ENCODE measurements at regions not wholly inside any gene's neighbourhood (a gene's known extent, or its start where the extent isn't known, plus 50 kb on each side); places are given as distances from the start of the nearest gene placed in this dataset.
A peak's percentile ranks its signal among the peaks of the same experiment; 100 is the strongest.

DNA sequence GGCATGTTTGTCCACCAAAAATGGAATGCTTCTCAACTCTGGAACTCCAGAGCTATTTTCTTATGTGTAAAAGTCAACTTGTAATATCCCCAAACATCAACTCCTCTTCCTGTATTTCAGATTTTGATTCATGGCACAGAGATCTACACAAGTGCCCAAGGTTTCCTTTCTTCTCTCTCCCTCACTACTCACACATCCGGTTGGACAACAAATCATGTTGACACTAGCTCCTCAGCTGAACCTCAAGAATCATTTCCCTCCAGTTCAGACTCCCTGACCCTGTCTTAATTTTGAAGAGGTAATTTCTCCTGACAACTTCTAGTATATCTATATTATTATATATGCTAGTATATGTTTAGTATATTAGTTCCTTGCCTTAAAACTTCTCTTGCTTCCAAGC is 485.4 kb upstream of the CCDC196 start:
- peaks cover 0 to 20% (median 5%) of the 10 kb centered on the region in 5 experiments for H3K9me3 ChIP-seq (ENCODE audit: control extremely low read depth in 1 of 5, control insufficient read depth in 4 of 5, insufficient read depth in 2 of 5, low read depth in 1 of 5, low read length in 4 of 5)
- peak; percentile 34 to 88 (median 74) for DNase-seq
- peaks cover 0 to 19% (median 12%) of the 10 kb centered on the region in 4 experiments for H3K4me1 ChIP-seq (ENCODE audit: control extremely low read depth in 1 of 4, control insufficient read depth in 4 of 4, insufficient read depth in 4 of 4, low read length in 3 of 4)
- no CpG with 5 or more reads among the region's 1 CpG for WGBS (ENCODE audit: insufficient coverage)
- ChIA-PET CTCF (interaction anchor here (1.9 kb wide), 1 partner anchor 41 kb away, joined by 6 read pairs; no protein-coding TSS in a partner anchor), POLR2A (no interaction called here)
- no peak overlapping the region for H3K27ac ChIP-seq (ENCODE audit: insufficient read depth in 1 of 2, low read depth in 1 of 2, low read length in 2 of 2, poor library complexity in 1 of 2, severe bottlenecking in 2 of 2)
- H3K36me3 ChIP-seq (ENCODE audit: control insufficient read depth in 4 of 4, insufficient read depth in 4 of 4, low read length in 3 of 4), result no peaks in the 10 kb centered on the region
- H3K27me3 ChIP-seq (replicated peaks in 2 of 5; ENCODE audit: control insufficient read depth in 4 of 5, insufficient read depth in 5 of 5, low read length in 4 of 5), result no peaks in the 10 kb centered on the region
- H3K4me3 ChIP-seq (ENCODE audit: control insufficient read depth in 1 of 7, extremely low read depth in 1 of 7, insufficient read depth in 4 of 7, low read depth in 2 of 7, low read length in 6 of 7), result peak overlapping the region in 1 of 7 experiments; percentile 7

DNA sequence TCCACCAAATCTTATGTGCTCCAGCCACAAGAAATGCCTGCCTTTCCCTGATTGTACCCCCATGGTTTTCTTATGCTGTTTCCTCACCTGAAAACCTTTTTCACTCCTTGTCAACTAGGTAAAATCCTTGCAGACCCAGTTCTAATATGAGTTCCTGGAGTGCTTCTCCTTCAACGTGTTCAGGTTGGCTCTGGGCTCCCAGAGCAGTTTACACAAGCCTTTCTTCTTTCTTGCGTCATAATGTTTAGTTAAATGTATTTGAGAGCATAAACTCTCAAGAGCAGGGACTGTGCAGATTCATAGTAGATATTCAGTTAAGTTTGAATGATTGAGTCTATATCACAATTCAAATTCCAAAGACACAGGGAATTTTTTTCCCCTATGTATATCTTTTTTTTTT is 484.8 kb upstream of the CCDC196 start:
- peaks cover 0 to 21% (median 12%) of the 10 kb centered on the region in 4 experiments for H3K4me1 ChIP-seq (ENCODE audit: control extremely low read depth in 1 of 4, control insufficient read depth in 4 of 4, insufficient read depth in 4 of 4, low read length in 3 of 4)
- DNase-seq, result no peak
- no peaks in the 10 kb centered on the region for H3K36me3 ChIP-seq (ENCODE audit: control insufficient read depth in 4 of 4, insufficient read depth in 4 of 4, low read length in 3 of 4)
- WGBS (ENCODE audit: insufficient coverage), result 0% methylated on average over 1 of the region's 2 CpGs
- POLR2A ChIA-PET, result no interaction called here
- H3K27ac ChIP-seq (ENCODE audit: insufficient read depth in 1 of 2, low read depth in 1 of 2, low read length in 2 of 2, poor library complexity in 1 of 2, severe bottlenecking in 2 of 2), result no peak overlapping the region
- no peaks in the 10 kb centered on the region for H3K27me3 ChIP-seq (replicated peaks in 2 of 5; ENCODE audit: control insufficient read depth in 4 of 5, insufficient read depth in 5 of 5, low read length in 4 of 5)
- H3K9me3 ChIP-seq (ENCODE audit: control extremely low read depth in 1 of 5, control insufficient read depth in 4 of 5, insufficient read depth in 2 of 5, low read depth in 1 of 5, low read length in 4 of 5), result peaks cover 0 to 20% (median 5%) of the 10 kb centered on the region in 5 experiments
- H3K4me3 ChIP-seq (ENCODE audit: control insufficient read depth in 1 of 7, extremely low read depth in 1 of 7, insufficient read depth in 4 of 7, low read depth in 2 of 7, low read length in 6 of 7), result peak overlapping the region in 1 of 7 experiments; percentile 15
- CTCF ChIA-PET, result interaction anchor here (1.9 kb wide), 1 partner anchor 41 kb away, joined by 6 read pairs; no protein-coding TSS in a partner anchor

DNA sequence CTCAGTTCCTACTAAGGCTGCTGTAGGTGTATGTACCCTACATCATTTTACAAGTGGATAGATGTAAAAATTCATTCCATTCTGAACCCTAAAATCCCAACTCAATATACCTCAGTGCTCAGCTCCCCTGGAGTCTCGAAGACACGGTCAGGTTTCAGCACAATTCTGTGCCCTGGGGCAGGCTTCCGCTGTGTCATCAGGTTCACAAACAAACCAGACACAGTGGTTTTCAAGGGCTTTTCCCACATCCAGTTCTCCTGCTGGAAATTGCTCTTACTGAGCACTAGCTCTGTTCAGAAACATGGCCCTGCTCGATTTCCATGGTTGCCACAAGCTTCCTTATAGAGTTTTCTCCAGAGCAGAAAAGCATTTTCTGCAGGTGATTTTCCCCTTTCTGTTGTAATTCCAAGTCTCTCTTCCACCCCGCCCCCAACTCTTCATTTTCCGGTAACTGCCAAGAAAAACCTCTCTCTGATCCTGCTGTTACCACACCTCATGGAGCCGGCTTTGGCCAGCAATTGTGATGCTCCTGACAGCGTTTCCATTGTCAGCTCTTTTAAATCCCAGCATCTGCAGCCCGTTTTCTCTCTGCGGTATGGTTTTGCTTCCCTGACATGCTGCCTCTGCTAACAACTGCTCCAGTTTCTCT is 483.0 kb upstream of the CCDC196 start:
- peaks cover 0 to 20% (median 5%) of the 10 kb centered on the region in 5 experiments for H3K9me3 ChIP-seq (ENCODE audit: control extremely low read depth in 1 of 5, control insufficient read depth in 4 of 5, insufficient read depth in 2 of 5, low read depth in 1 of 5, low read length in 4 of 5)
- WGBS (ENCODE audit: insufficient coverage), result 95% methylated on average over 8 of the region's 10 CpGs
- no peak overlapping the region for H3K4me3 ChIP-seq (ENCODE audit: control insufficient read depth in 1 of 7, extremely low read depth in 1 of 7, insufficient read depth in 4 of 7, low read depth in 2 of 7, low read length in 6 of 7)
- POLR2A ChIA-PET, result no interaction called here
- peaks cover 0 to 21% (median 15%) of the 10 kb centered on the region in 4 experiments for H3K4me1 ChIP-seq (ENCODE audit: control extremely low read depth in 1 of 4, control insufficient read depth in 4 of 4, insufficient read depth in 4 of 4, low read length in 3 of 4)
- no peak overlapping the region for H3K27ac ChIP-seq (ENCODE audit: insufficient read depth in 1 of 2, low read depth in 1 of 2, low read length in 2 of 2, poor library complexity in 1 of 2, severe bottlenecking in 2 of 2)
- H3K27me3 ChIP-seq (replicated peaks in 2 of 5; ENCODE audit: control insufficient read depth in 4 of 5, insufficient read depth in 5 of 5, low read length in 4 of 5), result no peaks in the 10 kb centered on the region
- no peaks in the 10 kb centered on the region for H3K36me3 ChIP-seq (ENCODE audit: control insufficient read depth in 4 of 4, insufficient read depth in 4 of 4, low read length in 3 of 4)
- no peak for DNase-seq
- CTCF ChIA-PET, result interaction anchor here (1.4 kb wide), 1 partner anchor 13 kb away, joined by 4 read pairs; no protein-coding TSS in a partner anchor

DNA sequence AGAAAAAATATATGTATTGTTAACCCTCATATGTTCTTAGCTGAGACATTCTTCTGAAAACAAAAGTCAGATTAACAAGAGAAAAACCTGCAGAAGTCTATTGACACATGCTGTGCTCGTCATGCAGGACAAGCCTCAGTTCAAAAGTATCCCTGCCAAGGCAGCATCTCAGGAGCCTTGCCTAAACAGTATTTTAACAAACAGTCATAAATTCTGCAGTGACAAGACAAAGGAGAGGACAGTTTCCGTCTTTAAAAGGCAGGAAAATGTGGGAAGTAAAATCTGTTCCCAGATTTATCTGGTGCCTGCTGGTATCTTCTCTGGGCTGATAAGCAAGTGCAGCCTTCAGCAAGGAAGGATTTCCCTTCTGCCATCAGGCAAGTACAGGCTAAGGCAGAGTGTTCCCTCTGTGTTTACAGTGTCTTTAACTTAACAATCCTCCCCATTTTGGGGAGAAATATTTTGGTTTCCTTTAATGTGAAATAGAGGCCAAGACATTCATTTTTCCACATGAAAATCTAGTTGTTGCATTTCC is 480.2 kb upstream of the CCDC196 start:
- Histone ChIP-seq H3K27ac (ENCODE audit: insufficient read depth in 1 of 2, low read depth in 1 of 2, low read length in 2 of 2, poor library complexity in 1 of 2, severe bottlenecking in 2 of 2) (no peak overlapping the region), H3K27me3 (replicated peaks in 2 of 5; ENCODE audit: control insufficient read depth in 4 of 5, insufficient read depth in 5 of 5, low read length in 4 of 5) (no peaks in the 10 kb centered on the region), H3K4me1 (ENCODE audit: control extremely low read depth in 1 of 4, control insufficient read depth in 4 of 4, insufficient read depth in 4 of 4, low read length in 3 of 4) (peaks cover 0 to 19% (median 14%) of the 10 kb centered on the region in 4 experiments), H3K36me3 (ENCODE audit: control insufficient read depth in 4 of 4, insufficient read depth in 4 of 4, low read length in 3 of 4) (no peaks in the 10 kb centered on the region), H3K9me3 (ENCODE audit: control extremely low read depth in 1 of 5, control insufficient read depth in 4 of 5, insufficient read depth in 2 of 5, low read depth in 1 of 5, low read length in 4 of 5) (peaks cover 0 to 2% (median 0%) of the 10 kb centered on the region in 5 experiments), H3K4me3 (ENCODE audit: control insufficient read depth in 1 of 7, extremely low read depth in 1 of 7, insufficient read depth in 4 of 7, low read depth in 2 of 7, low read length in 6 of 7) (no peak overlapping the region)
- POLR2A ChIA-PET, result no interaction called here
- DNase-seq, result no peak
- CTCF ChIA-PET, result interaction anchor here (3.5 kb wide), 1 partner anchor 13 kb away, joined by 14 read pairs; no protein-coding TSS in a partner anchor
- WGBS (ENCODE audit: insufficient coverage), result 52% methylated on average over 2 of the region's 2 CpGs

DNA sequence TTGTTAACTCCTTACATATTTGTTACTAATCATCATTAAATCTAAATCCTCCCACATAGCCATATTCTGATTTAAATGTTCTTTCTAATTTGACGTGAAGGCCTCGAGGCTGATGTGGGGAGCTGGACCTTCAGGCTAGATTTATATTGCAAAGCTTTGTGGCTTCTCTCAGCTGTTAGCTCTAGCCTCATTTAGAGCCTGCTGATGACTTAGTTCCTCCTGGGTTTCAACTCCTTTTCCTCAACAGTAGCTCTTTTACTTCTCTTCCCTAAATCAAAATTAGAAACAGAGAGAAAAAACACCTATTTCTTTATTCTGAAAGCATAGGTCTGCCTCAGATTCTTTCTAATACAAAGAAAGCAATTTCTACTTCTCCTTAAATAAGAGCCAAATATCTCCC is 477.5 kb upstream of the CCDC196 start:
- no peaks in the 10 kb centered on the region for H3K36me3 ChIP-seq (ENCODE audit: control insufficient read depth in 4 of 4, insufficient read depth in 4 of 4, low read length in 3 of 4)
- 0% methylated on average over 2 of the region's 2 CpGs for WGBS (ENCODE audit: insufficient coverage)
- peak in 1 of 3 donors; percentile 23 for DNase-seq
- no peak overlapping the region for H3K4me3 ChIP-seq (ENCODE audit: control insufficient read depth in 1 of 7, extremely low read depth in 1 of 7, insufficient read depth in 4 of 7, low read depth in 2 of 7, low read length in 6 of 7)
- ChIA-PET POLR2A (no interaction called here), CTCF (interaction anchor here (3.5 kb wide), 1 partner anchor 10 kb away, joined by 14 read pairs; no protein-coding TSS in a partner anchor)
- peaks cover 0 to 15% (median 6%) of the 10 kb centered on the region in 4 experiments for H3K4me1 ChIP-seq (ENCODE audit: control extremely low read depth in 1 of 4, control insufficient read depth in 4 of 4, insufficient read depth in 4 of 4, low read length in 3 of 4)
- no peak overlapping the region for H3K27ac ChIP-seq (ENCODE audit: insufficient read depth in 1 of 2, low read depth in 1 of 2, low read length in 2 of 2, poor library complexity in 1 of 2, severe bottlenecking in 2 of 2)
- H3K27me3 ChIP-seq (replicated peaks in 2 of 5; ENCODE audit: control insufficient read depth in 4 of 5, insufficient read depth in 5 of 5, low read length in 4 of 5), result no peaks in the 10 kb centered on the region
- H3K9me3 ChIP-seq (ENCODE audit: control extremely low read depth in 1 of 5, control insufficient read depth in 4 of 5, insufficient read depth in 2 of 5, low read depth in 1 of 5, low read length in 4 of 5), result peaks cover 0 to 2% (median 0%) of the 10 kb centered on the region in 5 experiments

DNA sequence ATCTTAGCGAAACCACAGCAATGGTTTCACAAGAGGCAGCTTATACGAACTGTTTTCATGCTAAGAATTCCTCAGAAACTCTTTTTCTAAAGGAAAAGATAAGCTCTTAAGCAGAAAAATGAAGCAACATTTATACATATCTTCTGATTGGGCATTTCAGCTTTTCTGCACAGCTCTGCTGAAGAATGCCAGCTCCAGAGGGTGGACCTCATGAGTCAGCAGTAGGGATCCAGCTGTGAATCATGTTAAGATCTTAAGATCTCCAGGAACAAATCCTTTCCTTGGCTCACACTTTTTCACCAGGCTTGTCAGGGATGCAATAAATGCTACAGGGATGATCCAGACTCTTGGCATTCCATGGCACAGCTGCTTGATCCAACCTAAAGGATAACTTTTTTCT is 477.1 kb upstream of the CCDC196 start:
- ChIA-PET CTCF (interaction anchor here (3.5 kb wide), 1 partner anchor 10 kb away, joined by 14 read pairs; no protein-coding TSS in a partner anchor), POLR2A (no interaction called here)
- no peak overlapping the region for H3K27ac ChIP-seq (ENCODE audit: insufficient read depth in 1 of 2, low read depth in 1 of 2, low read length in 2 of 2, poor library complexity in 1 of 2, severe bottlenecking in 2 of 2)
- H3K36me3 ChIP-seq (ENCODE audit: control insufficient read depth in 4 of 4, insufficient read depth in 4 of 4, low read length in 3 of 4), result no peaks in the 10 kb centered on the region
- no peaks in the 10 kb centered on the region for H3K27me3 ChIP-seq (replicated peaks in 2 of 5; ENCODE audit: control insufficient read depth in 4 of 5, insufficient read depth in 5 of 5, low read length in 4 of 5)
- WGBS (ENCODE audit: insufficient coverage), result 100% methylated on average over 1 of the region's 2 CpGs
- H3K4me1 ChIP-seq (ENCODE audit: control extremely low read depth in 1 of 4, control insufficient read depth in 4 of 4, insufficient read depth in 4 of 4, low read length in 3 of 4), result peaks cover 0 to 15% (median 6%) of the 10 kb centered on the region in 4 experiments
- no peak overlapping the region for H3K4me3 ChIP-seq (ENCODE audit: control insufficient read depth in 1 of 7, extremely low read depth in 1 of 7, insufficient read depth in 4 of 7, low read depth in 2 of 7, low read length in 6 of 7)
- peaks cover 0 to 2% (median 0%) of the 10 kb centered on the region in 5 experiments for H3K9me3 ChIP-seq (ENCODE audit: control extremely low read depth in 1 of 5, control insufficient read depth in 4 of 5, insufficient read depth in 2 of 5, low read depth in 1 of 5, low read length in 4 of 5)
- peak in 2 of 3 donors; percentile 11 to 20 for DNase-seq

DNA sequence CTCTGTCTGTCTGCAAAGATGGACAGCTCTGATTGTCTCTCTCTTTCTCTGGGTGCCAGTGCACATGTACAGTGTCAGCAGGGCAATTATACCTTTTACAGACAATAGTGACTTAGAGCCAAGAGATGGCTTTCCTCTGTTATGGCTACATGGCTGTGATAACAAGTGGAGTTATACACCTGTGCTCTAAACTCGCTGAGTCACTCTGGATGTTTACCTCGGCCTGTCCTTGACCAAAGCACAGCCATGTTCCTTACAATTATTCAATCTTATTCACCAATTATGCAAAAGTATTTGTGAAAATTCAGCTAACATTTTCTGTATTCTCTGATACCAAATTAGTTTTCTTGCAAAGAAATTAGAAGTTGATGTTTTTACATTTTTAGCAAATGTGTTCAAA is 475.5 kb upstream of the CCDC196 start:
- no peak for DNase-seq
- H3K4me1 ChIP-seq (ENCODE audit: control extremely low read depth in 1 of 4, control insufficient read depth in 4 of 4, insufficient read depth in 4 of 4, low read length in 3 of 4), result peaks cover 0 to 15% (median 6%) of the 10 kb centered on the region in 4 experiments
- 80% methylated on average over 1 of the region's 2 CpGs for WGBS (ENCODE audit: insufficient coverage)
- no peaks in the 10 kb centered on the region for H3K9me3 ChIP-seq (ENCODE audit: control extremely low read depth in 1 of 5, control insufficient read depth in 4 of 5, insufficient read depth in 2 of 5, low read depth in 1 of 5, low read length in 4 of 5)
- H3K4me3 ChIP-seq (ENCODE audit: control insufficient read depth in 1 of 7, extremely low read depth in 1 of 7, insufficient read depth in 4 of 7, low read depth in 2 of 7, low read length in 6 of 7), result no peak overlapping the region
- no peaks in the 10 kb centered on the region for H3K27me3 ChIP-seq (replicated peaks in 2 of 5; ENCODE audit: control insufficient read depth in 4 of 5, insufficient read depth in 5 of 5, low read length in 4 of 5)
- no peak overlapping the region for H3K27ac ChIP-seq (ENCODE audit: insufficient read depth in 1 of 2, low read depth in 1 of 2, low read length in 2 of 2, poor library complexity in 1 of 2, severe bottlenecking in 2 of 2)
- H3K36me3 ChIP-seq (ENCODE audit: control insufficient read depth in 4 of 4, insufficient read depth in 4 of 4, low read length in 3 of 4), result no peaks in the 10 kb centered on the region
- POLR2A ChIA-PET, result no interaction called here
- CTCF ChIA-PET, result no interaction called here

Measured in common myeloid progenitor, CD34-positive (primary cell).